GM19324 (cell line): ENCODE measurements at regions not wholly inside any gene's neighbourhood (a gene's known extent, or its start where the extent isn't known, plus 50 kb on each side); places are given as distances from the start of the nearest gene placed in this dataset.
"Not testable (repeated sequence)": the region's sequence is repeated elsewhere in the genome, so short reads cannot be mapped to it uniquely, and the experiment has no call there.

Experiments
- ATAC-seq: cut with Tn5 transposase; IDR thresholded peaks from one replicate; pipeline ENCODE4 v1.9.1; 2021; ENCODE audit warnings: mild to moderate bottlenecking, moderate library complexity; ENCODE audit not compliant: unreplicated experiment, low FRiP score

DNA sequence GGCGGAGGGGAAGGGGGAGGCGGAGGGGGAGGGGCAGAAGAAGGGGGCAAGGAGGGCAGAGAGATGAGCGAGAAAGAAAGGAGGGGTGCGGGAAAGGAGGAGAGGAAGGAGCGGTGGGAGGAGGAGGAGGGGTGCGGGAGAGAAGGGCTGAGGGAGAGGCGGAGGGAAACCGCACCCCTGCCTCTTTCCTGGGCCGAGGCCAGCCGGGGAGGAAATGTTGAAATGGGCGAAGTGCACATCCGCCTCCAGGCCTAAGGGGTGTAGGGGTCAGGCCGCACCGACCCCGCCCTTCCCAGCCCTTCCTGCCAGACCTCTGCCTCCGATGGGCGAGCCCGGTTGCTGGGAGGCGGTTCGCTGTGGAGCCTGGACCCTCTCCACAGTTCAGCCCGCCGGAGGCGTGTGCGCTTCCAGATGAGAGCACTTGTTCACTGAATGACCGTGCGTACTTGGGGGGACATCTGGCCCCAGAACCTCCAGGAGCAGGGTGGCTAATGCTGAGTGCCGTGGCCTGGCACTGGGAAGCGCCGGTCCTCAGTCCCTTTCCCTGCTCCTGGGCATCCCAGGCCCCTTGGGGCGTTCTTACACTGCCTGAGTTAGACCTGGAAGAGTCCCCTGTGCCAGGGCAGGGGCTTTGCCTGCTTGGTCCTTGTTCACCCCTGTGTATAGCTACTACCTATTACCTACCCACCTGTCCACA lies 110.3 kb upstream of the KLF13 start:
- ATAC-seq: peak; percentile 38

DNA sequence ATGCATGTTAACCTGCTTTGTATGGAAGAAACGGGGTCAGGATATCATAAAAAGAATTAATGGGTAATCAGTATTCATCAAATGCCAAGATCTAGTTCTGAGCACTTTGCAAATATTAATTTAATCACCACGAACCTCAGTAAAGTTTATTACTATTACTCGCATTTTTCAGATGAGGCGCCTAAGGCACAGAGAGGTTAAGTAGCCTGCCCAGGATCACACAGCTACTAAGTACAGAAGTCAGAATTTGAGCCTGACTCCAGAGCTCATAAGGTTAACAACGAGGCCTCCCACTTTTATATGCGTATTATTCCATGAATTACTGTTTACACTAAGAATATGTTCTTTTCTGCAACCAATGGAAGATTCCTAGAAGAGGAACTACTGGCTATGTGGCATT lies 109.6 kb upstream of the KLF13 start:
- no peak for ATAC-seq

DNA sequence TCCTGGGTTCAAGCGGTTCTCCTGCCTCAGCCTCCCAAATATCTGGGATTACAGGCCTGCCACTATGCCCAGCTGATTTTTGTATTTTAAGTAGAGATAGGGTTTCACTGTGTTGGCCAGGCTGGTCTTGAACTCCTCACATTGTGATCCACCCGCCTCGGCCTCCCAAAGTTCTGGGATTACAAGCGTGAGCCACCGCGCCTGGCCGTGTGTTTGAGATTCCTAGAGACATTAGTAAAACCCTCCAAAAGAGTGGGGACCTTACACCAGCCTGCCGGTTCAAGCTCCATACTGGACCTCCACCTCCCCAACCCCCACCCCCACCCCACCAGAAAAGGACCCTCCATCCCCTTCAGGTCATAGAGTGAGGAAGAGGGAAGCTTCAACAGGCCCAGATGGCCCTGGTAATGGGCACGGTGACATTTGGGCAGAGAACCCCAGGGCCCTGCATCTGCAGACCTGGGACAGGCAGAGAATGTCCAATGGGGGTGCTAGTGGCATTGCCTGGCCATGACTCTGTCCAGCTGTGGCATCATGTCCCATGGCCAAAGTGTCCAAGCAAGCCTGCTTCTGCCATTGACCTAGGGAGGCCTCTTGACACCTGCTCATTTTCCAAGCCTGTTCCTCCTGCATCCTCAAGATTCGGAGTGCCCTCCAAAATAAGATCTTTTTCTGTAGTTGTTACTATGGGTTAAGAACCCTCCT lies 108.9 kb upstream of the KLF13 start:
- ATAC-seq: no peak

DNA sequence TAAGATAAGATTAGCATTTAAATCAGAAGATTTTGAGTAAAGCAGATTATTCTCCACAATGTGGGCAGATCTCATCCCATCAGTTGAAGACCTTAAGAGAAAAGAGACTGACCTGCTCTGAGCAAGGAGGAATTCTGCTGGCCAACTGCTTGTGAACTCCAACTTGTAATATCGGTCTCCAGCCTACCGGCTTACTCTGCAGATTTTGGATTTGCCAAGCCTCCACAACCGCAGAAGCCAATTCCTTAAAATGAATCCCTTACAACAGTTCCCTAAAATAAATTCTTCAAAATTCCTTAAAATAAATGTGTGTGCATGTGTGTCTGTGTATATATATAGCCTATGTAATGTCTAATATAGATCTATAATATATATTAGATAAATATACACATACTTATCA lies 107.4 kb upstream of the KLF13 start:
- no peak for ATAC-seq

DNA sequence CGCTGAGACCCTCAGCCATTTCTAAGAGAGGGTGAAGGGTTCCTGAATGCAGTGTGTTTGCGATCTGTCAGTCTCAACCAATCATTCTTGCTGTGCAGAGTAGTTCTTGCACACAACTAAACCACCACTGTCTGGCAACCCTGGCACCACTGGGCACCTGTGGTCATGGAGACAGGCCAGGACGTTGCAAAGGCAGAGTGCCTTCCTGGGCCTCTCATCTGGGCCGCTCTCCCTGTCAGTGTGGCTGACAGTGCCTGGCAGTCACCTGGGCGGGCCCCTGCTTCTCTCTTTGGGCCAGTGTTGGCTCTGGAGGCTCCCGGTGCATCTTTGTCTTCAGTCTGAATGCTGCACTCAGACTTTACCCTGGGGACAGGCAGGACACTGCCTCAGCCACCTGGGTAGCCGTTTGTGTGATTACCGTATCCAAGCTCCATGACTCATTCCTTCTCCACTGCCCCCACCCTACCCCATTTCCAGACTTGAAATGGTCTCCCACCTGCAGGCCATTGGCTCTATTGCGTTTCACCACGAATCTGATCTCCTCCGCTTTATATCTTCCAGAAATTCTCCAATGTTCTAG lies 104.6 kb upstream of the KLF13 start:
- ATAC-seq: no peak

DNA sequence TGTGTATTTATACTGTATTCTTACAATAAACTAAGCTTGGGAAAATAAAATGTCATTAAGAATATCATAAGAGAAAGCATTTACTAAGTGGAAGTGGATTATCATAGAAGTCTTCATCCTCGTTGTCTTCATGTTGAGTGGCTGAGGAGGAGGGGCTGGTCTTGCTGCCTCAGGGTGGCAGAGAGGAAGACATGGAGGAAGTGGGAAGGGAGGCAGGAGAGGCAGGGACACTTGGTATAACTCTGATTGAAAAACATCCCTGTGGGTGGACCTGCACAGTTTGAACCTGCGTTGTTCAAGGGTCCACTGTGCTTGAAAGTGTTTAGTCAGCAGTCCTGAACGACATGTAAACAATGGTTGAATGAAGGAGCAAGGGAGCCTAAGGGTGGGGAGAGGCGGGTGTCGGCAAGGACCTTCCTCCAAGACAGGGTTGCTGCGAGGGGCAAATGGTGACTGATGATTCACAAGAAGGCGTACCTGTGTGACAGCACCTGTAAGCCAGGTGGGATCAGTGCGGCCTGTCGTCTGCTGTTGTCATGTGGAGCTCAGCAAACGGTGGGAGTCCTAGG lies 103.8 kb upstream of the KLF13 start:
- ATAC-seq: no peak

DNA sequence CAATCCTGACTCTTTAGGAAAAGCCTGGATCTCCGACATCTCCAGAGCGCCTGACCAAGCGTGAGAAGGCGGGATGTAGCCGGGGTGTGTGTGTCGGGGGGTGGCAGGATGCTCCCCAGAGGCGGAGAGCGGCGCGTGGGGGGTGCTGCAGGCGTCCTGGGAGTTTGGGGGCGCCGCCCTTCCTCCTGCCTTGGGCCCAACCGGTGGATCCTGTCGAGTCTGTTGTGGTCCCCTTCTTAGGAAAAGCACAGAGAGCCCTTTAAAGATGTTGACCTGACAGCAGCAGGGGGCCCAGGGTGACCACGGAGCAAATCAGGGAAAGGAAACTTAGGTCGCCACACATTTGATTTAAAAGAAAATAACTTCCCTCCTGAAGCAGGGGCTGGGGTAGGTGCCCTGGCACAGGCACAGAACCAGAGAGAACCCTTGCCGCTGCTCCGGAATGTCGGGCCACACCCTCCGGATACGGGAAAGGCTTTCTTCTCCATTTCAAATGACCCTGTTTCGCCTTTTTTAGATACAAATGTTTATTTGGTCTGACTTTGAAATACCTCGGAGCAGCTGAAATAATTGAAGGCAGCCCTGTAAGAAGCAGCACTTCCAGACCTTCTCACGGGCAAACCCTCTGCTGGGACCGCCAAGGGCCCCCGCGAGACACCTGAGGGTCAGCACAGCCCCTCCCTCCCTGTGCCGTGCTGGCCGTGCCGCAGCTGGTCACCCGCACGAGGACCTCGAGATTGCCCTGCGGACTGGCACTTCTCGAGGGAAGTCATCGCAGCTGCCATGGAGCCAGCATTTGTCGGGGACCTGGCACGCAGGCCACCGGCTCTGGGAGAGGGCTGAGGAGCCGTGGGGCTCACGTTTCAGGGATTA lies 102.9 kb upstream of the KLF13 start:
- no peak for ATAC-seq

DNA sequence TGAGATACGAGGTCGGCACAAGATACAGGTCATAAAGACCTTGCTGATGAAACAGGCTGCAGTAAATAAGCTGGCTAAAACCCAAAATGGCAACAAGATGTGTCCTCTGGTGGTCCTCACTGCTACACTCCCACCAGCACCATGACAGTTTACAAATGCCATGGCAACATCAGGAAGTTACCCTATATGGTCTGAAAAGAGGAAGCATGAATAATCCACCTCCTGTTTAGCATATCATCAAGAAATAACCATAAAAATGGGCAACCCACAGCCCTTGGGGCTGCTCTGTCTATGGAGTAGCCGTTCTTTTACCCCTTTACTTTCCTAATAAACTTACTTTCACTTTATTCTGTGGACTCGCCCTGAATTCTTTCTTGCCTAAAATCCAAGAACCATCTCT lies 102.0 kb upstream of the KLF13 start:
- ATAC-seq: not testable (repeated sequence)

DNA sequence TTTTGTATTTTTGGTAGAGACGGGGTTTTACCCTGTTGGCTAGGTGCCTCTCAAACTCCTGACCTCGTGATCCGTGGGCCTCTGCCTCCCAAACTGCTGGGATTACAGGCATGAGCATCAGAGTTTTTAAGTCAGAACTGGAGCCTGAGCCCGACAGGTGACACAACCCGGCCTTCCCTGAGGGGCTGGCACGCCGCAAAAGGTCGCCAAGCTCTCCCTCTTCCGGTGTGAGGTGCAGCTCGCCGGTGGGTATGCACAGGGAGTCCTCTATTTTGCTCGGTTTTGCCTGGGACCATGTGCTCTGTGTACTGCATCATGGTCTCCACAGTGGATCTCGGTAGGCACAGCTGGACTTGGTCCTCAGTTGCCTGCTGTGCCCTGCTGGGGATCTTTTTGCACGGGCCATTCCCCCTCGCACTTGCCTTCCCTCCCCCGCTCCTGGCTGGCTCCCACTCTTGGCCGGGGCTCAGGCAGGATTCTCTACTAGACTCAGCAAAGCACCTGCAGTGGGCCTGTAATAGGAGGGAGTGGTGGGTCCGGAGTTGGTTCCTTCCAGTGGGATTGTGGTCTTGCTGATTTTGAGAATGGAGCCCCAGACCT lies 101.2 kb upstream of the KLF13 start:
- ATAC-seq: no peak

DNA sequence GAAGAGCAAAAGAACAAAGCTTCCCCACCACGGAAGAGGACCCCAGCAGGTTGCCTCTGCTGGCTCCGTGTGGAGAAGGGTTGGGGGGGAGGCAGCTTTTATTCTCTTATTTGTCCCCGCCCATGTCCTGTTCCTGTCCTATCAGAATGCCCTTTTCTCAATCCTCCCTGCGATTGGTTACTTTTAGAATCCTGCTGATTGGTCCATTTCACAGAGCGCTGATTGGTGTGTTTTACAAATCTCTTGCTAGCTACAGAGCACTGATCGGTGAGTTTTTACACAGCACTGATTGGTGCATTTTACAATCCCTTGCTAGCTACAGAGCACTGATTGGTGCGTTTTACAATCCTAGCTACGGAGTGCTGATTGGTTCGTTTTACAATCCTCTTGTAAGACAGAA lies 100.6 kb upstream of the KLF13 start:
- no peak for ATAC-seq

DNA sequence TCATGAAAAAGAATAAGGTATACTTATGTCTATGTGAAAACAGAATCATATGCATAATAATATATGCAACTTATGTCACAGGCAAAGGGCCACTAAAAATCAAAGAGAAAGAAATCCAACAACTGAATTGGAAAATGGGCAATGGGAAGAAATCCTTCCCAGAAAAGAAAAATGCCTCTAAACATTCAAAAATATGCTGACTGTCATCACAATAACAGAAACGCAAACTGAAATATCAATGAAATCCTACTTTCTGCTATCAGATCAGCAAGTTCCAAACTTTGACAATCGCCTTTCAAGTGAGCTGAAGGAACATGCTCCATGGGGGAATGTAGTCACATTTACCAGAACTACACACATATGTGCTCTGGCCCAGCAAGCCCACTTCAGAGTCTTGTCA lies 99.4 kb upstream of the KLF13 start:
- ATAC-seq: no peak

DNA sequence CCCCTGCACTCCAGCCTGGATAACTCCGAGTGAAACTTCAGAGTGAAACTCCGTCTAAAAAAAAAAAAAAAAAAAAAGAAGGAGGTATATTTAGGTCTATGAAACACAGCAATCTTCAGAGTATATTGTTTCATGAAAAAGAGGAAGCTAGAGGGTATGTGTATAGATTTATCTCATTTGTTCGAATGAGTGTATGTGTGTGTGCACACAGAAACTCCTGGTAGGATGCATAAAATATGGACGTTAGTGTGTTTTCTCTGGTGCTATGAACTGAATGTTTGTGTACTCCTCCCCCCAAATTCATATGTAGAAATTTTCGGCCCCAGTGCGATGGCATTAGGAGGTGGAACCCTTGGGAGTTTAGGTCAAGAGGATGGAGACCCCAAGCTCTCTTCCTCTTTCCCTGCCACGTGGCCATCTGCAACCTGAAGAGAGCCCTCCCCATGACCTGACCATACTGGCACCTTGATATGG lies 98.6 kb upstream of the KLF13 start:
- ATAC-seq: no peak

DNA sequence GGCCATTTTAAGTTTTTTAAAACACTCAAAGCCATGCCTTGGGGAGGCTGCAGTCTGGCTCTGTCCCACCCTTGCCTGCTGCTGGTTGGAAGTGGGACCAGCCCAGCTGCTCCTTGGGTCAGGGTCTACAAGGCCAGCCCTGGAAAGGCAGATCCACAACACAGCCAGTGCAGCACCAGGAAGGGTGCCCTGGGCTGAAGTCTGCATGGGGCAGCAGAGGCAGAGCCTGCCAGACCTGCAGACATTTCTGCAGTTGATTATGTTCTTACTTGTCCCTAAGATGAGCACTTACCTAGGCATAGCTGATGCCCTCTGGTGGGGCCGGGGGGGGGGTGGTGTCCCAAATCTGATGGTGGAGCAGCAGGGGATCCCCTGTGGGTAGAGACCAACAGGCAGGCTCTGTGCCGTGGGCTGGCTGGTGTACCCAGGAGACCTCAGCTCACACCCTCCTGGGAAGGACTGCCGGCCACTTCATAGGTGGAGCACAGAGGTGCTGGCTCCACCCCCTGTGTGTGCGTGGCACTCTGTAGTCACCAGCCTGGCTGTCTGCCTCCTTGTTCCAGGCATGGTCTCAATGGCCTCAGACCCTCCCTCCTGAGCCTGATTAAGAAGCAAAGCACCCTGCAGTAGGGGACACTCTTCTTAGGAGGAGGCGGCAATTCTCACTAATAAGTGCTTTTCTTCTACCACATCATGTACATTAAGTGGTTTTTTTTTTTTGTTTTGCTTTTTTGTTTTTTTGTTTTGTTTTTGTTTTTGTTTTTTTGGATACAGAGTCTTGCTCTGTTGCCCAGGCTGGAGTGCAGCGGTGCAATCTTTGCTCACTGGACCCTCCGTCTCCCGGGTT lies 97.4 kb upstream of the KLF13 start:
- peak; percentile 73 for ATAC-seq

DNA sequence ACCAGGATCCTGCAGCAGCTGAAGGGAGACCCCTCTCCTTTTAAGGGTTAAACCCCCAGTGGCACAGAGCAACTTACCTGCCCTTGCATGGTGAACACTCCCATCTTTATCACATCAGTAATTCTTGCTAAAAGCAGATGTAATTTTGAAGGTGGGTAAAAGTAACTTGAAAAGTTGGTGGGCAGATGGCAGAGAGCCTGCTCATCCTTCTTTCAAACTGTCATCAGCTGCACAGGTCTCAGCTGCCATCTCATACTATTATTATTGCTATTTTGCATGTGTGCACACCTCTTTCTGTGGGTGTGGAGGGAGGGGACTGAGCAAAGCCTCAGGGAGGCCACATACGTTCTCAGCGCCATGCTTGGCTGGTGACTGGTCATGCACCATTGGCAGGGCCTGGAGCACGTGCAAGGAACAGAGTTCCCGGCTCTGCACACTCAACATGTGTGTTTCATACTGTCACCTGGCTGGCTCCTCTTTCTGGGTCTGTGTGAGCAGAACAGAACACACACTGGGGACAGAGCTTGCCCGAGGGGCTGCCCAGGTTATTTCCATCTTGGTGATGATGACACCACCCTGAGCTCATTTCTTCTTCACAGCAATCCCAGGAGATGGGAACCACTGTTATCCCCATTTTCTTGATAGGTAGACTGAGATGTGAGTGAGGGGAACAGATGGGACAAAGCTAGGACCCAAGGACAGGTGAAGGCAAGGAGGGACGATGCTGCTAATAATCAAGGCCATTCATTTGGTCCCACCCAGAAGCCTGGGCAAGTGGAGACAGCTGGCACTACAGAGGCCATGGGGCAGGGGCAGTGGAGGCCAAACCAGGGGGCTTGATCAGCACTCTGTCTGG lies 95.8 kb upstream of the KLF13 start:
- ATAC-seq: peak; percentile 77

DNA sequence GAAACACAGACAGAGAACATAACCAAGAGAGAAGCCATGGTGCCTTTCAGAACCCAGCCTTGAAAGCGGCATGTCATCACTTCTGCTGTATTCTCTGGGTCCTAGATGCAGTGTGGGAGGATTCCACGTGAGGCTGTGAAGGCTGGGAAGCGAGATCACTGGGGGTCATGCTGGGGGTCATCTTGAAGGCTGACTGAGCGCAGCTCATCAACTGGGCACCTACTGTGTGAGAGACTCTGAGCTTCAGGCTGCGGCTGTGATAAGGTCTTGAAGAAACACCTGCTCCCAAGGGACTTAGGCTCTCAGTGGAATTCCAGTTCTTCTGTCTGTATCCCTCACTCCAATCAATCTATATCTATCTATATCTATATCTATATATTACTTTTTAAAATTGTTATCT lies 91.8 kb upstream of the KLF13 start:
- no peak for ATAC-seq

DNA sequence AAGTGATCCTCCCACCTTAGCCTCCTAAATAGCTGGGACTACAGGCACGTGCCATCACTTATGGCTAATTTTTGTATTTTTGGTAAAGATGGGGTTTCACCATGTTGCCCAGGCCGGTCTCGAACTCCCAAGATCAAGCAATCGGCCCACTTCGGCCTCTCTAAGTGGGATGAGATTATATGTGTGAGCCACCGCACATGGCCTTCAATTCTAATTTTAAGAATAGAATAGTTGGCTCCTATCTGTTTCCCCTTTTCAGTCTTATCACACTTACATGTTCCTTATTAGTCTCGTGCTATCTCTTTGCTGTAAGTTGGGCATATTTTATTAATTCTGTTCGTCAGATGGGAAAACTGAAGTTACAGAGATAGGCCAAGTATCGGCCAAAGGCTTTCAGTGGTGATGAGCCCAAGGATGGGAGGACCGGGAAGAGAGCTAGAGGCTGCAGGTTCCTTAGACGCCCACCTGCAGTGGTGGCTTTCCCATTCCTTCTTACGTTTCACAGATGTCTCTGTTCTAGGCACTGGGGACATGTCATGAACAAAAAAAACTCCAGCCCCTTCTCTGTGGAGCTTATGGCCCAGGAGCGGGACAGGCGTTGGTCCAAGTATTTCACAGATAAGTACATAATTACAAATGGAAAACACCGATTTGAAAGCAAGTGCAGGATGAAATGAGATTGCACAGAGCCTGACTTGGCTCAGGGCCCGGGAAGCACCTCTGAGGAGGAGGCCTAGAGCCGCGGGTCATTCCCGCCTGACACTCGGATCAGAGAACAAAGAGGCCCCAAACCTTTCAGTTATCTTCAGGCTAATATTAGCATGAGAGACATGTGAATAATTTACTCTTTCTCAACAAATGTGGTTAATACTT lies 91.1 kb upstream of the KLF13 start:
- no peak for ATAC-seq
